ENCODE measurements at regions not wholly inside any gene's neighbourhood (a gene's known extent, or its start where the extent isn't known, plus 50 kb on each side); places are given as distances from the start of the nearest gene placed in this dataset.

- 1% methylated on average over 5 of the region's 5 CpGs for WGBS (ENCODE audit: missing lambda C conversion rate)
- no peak overlapping the region for H3K4me3 ChIP-seq
- CTCF ChIA-PET, result no interaction called here
- DNase-seq (ENCODE audit: low read depth in 1 of 2, low spot score in 1 of 2) (no peak), FAIRE-seq (no peak), ATAC-seq (no peak)
- H3K4me1 ChIP-seq, result no peaks in the 10 kb centered on the region
- POLR2A ChIA-PET, result no interaction called here
- H3K9me3 ChIP-seq, result no peaks in the 10 kb centered on the region
- H3K27ac ChIP-seq, result no peak overlapping the region
- TF ChIP-seq ZSCAN20 (CRISPR knock-in tag; IDR thresholded peaks at IDR 0.05) (no peak), POLR2AphosphoS2 (conservative IDR thresholded peaks at IDR 0.05; ENCODE audit: low read length) (no peak), POLR2A (IDR thresholded peaks at IDR 0.05; ENCODE audit: low read length) (no peak), ZC3H11A (IDR thresholded peaks at IDR 0.05) (no peak), JUNB (IDR thresholded peaks at IDR 0.05) (no peak), CEBPB (IDR thresholded peaks at IDR 0.05) (no peak), TP53 (CRISPR knock-in tag; IDR thresholded peaks at IDR 0.05) (no peak), MAFK (IDR thresholded peaks at IDR 0.05; ENCODE audit: partially characterized antibody) (no peak), SMC3 (IDR thresholded peaks at IDR 0.05) (no peak), JUN (IDR thresholded peaks at IDR 0.05) (no peak), EHMT2 (IDR thresholded peaks at IDR 0.05; ENCODE audit: low read depth) (no peak), NFE2L2 (conservative IDR thresholded peaks at IDR 0.05; ENCODE audit: low read length) (no peak)
- TF ChIP-seq, protein P1, sequence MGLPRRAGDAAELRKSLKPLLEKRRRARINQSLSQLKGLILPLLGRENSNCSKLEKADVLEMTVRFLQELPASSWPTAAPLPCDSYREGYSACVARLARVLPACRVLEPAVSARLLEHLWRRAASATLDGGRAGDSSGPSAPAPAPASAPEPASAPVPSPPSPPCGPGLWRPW (IDR thresholded peaks at IDR 0.05), result no peak
- TF ChIP-seq, protein P2, sequence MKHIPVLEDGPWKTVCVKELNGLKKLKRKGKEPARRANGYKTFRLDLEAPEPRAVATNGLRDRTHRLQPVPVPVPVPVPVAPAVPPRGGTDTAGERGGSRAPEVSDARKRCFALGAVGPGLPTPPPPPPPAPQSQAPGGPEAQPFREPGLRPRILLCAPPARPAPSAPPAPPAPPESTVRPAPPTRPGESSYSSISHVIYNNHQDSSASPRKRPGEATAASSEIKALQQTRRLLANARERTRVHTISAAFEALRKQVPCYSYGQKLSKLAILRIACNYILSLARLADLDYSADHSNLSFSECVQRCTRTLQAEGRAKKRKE (CRISPR knock-in tag; IDR thresholded peaks at IDR 0.05; ENCODE audit: low read depth), result no peak
- TF ChIP-seq, protein P3, sequence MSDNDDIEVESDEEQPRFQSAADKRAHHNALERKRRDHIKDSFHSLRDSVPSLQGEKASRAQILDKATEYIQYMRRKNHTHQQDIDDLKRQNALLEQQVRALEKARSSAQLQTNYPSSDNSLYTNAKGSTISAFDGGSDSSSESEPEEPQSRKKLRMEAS (IDR thresholded peaks at IDR 0.05), result no peak
- no peak overlapping the region for H3K4me2 ChIP-seq
Measured at GRCh38 chr1:71157151-71157550, 76.3 kb upstream of the ZRANB2 start.

DNA sequence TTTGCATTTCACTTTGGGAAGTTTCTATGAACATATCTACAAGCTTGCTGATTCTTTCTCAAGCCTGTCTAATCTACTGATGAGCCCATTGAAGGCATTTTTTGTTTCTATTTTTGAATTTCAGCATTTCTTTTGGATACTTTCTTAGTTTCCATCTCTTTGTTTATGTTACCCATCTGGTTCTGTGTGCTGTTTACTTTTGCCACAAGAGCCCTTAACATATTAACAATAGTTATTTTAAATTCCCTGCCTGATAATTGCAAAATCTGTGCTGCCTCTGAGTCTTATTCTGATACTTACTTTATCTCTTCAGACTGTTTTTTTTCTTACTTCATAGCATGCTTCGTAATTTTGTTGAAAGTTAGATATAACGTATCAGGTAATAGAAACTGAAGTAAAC, 75.8 kb upstream of the ZRANB2 start:
- DNase-seq (ENCODE audit: low read depth in 1 of 2, low spot score in 1 of 2), result no peak
- no peak for FAIRE-seq
- Histone ChIP-seq H3K4me3 (no peak overlapping the region), H3K27ac (no peak overlapping the region), H3K4me1 (no peaks in the 10 kb centered on the region), H3K4me2 (no peak overlapping the region), H3K9me3 (no peaks in the 10 kb centered on the region)
- WGBS (ENCODE audit: missing lambda C conversion rate), result 8% methylated on average over 2 of the region's 2 CpGs
- no peak for ATAC-seq
- POLR2A ChIA-PET, result no interaction called here
- CTCF ChIA-PET, result no interaction called here
- TF ChIP-seq CHD2 (IDR thresholded peaks at IDR 0.05; ENCODE audit: low read length, partially characterized antibody), result no peak
- TF ChIP-seq E2F6 (IDR thresholded peaks at IDR 0.05; ENCODE audit: borderline replicate concordance, low read depth), result no peak
- TF ChIP-seq FOSL2 (IDR thresholded peaks at IDR 0.05), result no peak
- no peak for TF ChIP-seq FOSL2 (CRISPR knock-in tag; IDR thresholded peaks at IDR 0.05)
- TF ChIP-seq ZC3H11A (IDR thresholded peaks at IDR 0.05), result no peak
- no peak for TF ChIP-seq SMC3 (IDR thresholded peaks at IDR 0.05)
- TF ChIP-seq NPAS2 (CRISPR knock-in tag; IDR thresholded peaks at IDR 0.05; ENCODE audit: borderline replicate concordance), result no peak
- TF ChIP-seq PBX3 (IDR thresholded peaks at IDR 0.05), result no peak
- TF ChIP-seq BHLHE40 (IDR thresholded peaks at IDR 0.05; ENCODE audit: low read depth, low read length), result no peak
- TF ChIP-seq, protein P3 (IDR thresholded peaks at IDR 0.05), result no peak
- no peak for TF ChIP-seq ZSCAN20 (CRISPR knock-in tag; IDR thresholded peaks at IDR 0.05)
- no peak for TF ChIP-seq ESRRA (IDR thresholded peaks at IDR 0.05; ENCODE audit: borderline replicate concordance, low read length)
- TF ChIP-seq CBX8 (IDR thresholded peaks at IDR 0.05), result no peak
- TF ChIP-seq CHD4 (IDR thresholded peaks at IDR 0.05; ENCODE audit: borderline replicate concordance), result no peak

DNA sequence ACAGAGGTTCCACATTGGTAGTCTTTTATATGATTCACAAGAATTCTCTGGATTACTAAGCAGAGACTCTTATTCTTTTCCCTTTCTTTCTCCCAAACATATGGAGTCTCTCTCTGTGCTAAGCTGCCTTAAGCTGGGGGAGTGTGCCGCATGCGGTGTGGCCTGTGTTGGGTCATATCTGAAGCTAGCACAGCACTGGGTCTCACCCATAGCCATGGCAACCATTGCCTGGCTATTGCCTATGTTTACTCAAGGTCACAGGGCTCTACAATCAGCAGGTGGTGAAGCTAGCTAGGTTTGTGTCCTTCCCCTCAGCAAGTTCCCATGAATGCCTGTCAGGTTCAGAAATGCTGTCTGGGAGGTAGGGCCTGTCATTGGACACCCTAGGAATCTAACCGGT, 73.6 kb upstream of the ZRANB2 start:
- 88% methylated on average over 2 of the region's 3 CpGs for WGBS (ENCODE audit: missing lambda C conversion rate)
- ChIA-PET CTCF (no interaction called here), POLR2A (no interaction called here)
- no peak overlapping the region for H3K27ac ChIP-seq
- no peaks in the 10 kb centered on the region for H3K4me1 ChIP-seq
- no peak for FAIRE-seq
- no peak for DNase-seq (ENCODE audit: low read depth in 1 of 2, low spot score in 1 of 2)
- no peak for ATAC-seq
- no peak overlapping the region for H3K4me3 ChIP-seq
- no peaks in the 10 kb centered on the region for H3K9me3 ChIP-seq
- H3K4me2 ChIP-seq, result no peak overlapping the region
- TF ChIP-seq CTCF (IDR thresholded peaks at IDR 0.05) (no peak), POLR2AphosphoS2 (conservative IDR thresholded peaks at IDR 0.05; ENCODE audit: low read length) (no peak), ZNF302 (CRISPR knock-in tag; IDR thresholded peaks at IDR 0.05) (no peak), HOXB13 (CRISPR knock-in tag; IDR thresholded peaks at IDR 0.05; ENCODE audit: low read depth) (no peak), TFCP2L1 (CRISPR knock-in tag; IDR thresholded peaks at IDR 0.05) (no peak), ZFP36 (IDR thresholded peaks at IDR 0.05; ENCODE audit: borderline replicate concordance, partially characterized antibody) (no peak), RCOR1 (IDR thresholded peaks at IDR 0.05; ENCODE audit: low read depth, low read length) (no peak), SMC3 (IDR thresholded peaks at IDR 0.05) (no peak)
- TF ChIP-seq, protein P4, sequence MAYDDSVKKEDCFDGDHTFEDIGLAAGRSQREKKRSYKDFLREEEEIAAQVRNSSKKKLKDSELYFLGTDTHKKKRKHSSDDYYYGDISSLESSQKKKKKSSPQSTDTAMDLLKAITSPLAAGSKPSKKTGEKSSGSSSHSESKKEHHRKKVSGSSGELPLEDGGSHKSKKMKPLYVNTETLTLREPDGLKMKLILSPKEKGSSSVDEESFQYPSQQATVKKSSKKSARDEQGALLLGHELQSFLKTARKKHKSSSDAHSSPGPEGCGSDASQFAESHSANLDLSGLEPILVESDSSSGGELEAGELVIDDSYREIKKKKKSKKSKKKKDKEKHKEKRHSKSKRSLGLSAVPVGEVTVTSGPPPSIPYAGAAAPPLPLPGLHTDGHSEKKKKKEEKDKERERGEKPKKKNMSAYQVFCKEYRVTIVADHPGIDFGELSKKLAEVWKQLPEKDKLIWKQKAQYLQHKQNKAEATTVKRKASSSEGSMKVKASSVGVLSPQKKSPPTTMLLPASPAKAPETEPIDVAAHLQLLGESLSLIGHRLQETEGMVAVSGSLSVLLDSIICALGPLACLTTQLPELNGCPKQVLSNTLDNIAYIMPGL (CRISPR knock-in tag; IDR thresholded peaks at IDR 0.05; ENCODE audit: borderline replicate concordance), result no peak
